ENCODE measurements at regions not wholly inside any gene's neighbourhood (a gene's known extent, or its start where the extent isn't known, plus 50 kb on each side); places are given as distances from the start of the nearest gene placed in this dataset.

DNA sequence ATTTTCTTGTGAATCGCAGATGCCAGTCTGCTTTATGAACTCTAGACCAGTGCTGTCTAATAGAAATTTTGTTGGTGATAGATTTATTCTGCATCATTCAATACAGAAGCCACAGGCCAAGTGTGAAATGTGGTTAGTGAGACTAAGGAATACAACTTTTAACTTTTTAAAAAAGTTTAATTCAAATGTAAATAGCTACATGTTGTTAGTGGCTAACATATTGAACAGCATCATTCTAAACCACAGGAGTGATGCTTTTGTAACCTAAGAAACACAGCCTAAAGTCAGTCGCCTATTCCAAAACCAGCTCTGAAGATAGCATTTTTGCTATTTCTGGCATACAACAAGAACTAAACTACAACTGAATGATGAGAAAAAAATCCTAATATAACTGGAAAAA lies 164.8 kb upstream of the CBLB start:
- ATAC-seq = no peak
- intact Hi-C loops (cut with DNase I) = no loop called here
- no peaks in the 10 kb centered on the region for H3K27me3 ChIP-seq (ENCODE audit: insufficient read depth in 3 of 3, low read length in 2 of 3)
- no peak overlapping the region for H3K27ac ChIP-seq
- TF ChIP-seq CTCF (IDR thresholded peaks at IDR 0.05) = no peak
- WGBS, 3 donors = 86% methylated on average over 2 of the region's 2 CpGs
- no peaks in the 10 kb centered on the region for H3K36me3 ChIP-seq (ENCODE audit: insufficient read depth in 1 of 2, low read depth in 1 of 2)
- DNase-seq = no peak
- H3K4me3 ChIP-seq = no peak overlapping the region
- H3K4me1 ChIP-seq = no peaks in the 10 kb centered on the region
- no peaks in the 10 kb centered on the region for H3K9me3 ChIP-seq

DNA sequence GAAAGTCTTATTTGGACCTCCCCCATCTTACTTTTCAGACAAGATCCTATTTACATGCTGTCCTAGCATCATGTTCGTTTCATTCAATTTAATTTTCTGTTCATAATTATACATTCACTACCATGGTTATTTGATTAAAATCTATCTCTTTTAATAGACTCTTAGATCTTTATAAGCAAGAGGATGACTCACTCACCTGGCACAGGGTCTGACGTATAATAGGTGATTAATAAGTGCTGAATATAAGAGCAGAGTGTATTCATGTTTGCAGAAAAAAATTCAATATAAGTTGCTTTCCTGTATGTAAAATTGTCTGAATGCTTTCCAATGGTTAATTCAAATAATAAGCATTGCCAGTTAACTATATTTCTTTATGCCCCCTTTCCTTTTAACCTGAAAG lies 165.5 kb upstream of the CBLB start:
- 86 to 93% (median 88%) methylated on average over 2 of the region's 2 CpGs for WGBS, 3 donors
- intact Hi-C loops (cut with DNase I) = no loop called here

GRCh38 chr3:106035619-106036018 lies 166.8 kb upstream of the CBLB start:
- DNase-seq (no peak), ATAC-seq (no peak)
- intact Hi-C loops (cut with DNase I) = no loop called here
- Histone ChIP-seq H3K4me1 (no peaks in the 10 kb centered on the region), H3K9me3 (no peaks in the 10 kb centered on the region), H3K4me3 (no peak overlapping the region), H3K36me3 (ENCODE audit: insufficient read depth in 1 of 2, low read depth in 1 of 2) (no peaks in the 10 kb centered on the region), H3K27ac (no peak overlapping the region), H3K27me3 (ENCODE audit: insufficient read depth in 3 of 3, low read length in 2 of 3) (no peaks in the 10 kb centered on the region)
- TF ChIP-seq CTCF (IDR thresholded peaks at IDR 0.05) = no peak
- WGBS, 3 donors = 80 to 84% (median 83%) methylated on average over 4 of the region's 4 CpGs

More for the DNA sequence above, 165.5 kb upstream of the CBLB start:
- Histone ChIP-seq H3K36me3 (ENCODE audit: insufficient read depth in 1 of 2, low read depth in 1 of 2) (no peaks in the 10 kb centered on the region), H3K4me1 (no peaks in the 10 kb centered on the region), H3K27me3 (ENCODE audit: insufficient read depth in 3 of 3, low read length in 2 of 3) (no peaks in the 10 kb centered on the region), H3K9me3 (no peaks in the 10 kb centered on the region), H3K27ac (no peak overlapping the region), H3K4me3 (no peak overlapping the region)
- DNase-seq = no peak
- no peak for TF ChIP-seq CTCF (IDR thresholded peaks at IDR 0.05)
- ATAC-seq = no peak

- WGBS, 3 donors = 18 to 37% (median 20%) methylated on average over 1 of the region's 1 CpG
- no peaks in the 10 kb centered on the region for H3K9me3 ChIP-seq
- DNase-seq (no peak), ATAC-seq (no peak)
- no peaks in the 10 kb centered on the region for H3K4me1 ChIP-seq
- intact Hi-C loops (cut with DNase I) = no loop called here
- H3K27ac ChIP-seq = no peak overlapping the region
- no peaks in the 10 kb centered on the region for H3K27me3 ChIP-seq (ENCODE audit: insufficient read depth in 3 of 3, low read length in 2 of 3)
- no peak for TF ChIP-seq CTCF (IDR thresholded peaks at IDR 0.05)
- H3K36me3 ChIP-seq (ENCODE audit: insufficient read depth in 1 of 2, low read depth in 1 of 2) = no peaks in the 10 kb centered on the region
- H3K4me3 ChIP-seq = no peak overlapping the region
Observed at GRCh38 chr3:106036696-106037095, 167.9 kb upstream of the CBLB start.

DNA sequence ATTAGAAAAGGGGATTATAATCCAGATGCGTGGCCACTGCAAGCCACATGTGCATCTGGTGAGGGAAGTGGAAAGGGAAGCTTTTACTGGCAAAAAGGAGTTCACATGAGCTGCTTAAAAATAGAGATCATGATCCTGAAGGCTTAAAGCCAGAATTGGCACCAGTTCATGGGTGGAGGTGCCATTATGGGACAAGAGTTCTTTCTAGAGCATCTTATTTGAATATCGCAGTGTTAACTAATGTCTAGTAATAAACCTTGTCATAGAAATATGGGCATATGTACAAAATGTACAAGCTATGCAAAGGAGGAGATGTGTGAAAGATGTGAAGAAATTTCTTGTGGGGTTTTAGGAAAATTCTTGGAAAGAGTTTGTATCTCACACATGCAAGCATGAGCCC lies 178.4 kb upstream of the CBLB start:
- no peak for DNase-seq

More for the DNA sequence above, 178.4 kb upstream of the CBLB start:
- TF ChIP-seq CTCF (IDR thresholded peaks at IDR 0.05) = no peak
- ATAC-seq = no peak
- Histone ChIP-seq H3K9me3 (no peaks in the 10 kb centered on the region), H3K36me3 (ENCODE audit: insufficient read depth in 1 of 2, low read depth in 1 of 2) (no peaks in the 10 kb centered on the region), H3K27ac (no peak overlapping the region), H3K4me1 (no peaks in the 10 kb centered on the region), H3K4me3 (no peak overlapping the region), H3K27me3 (ENCODE audit: insufficient read depth in 3 of 3, low read length in 2 of 3) (no peaks in the 10 kb centered on the region)
- WGBS, 3 donors = 61 to 74% (median 69%) methylated on average over 2 of the region's 2 CpGs
- intact Hi-C loops (cut with DNase I) = no loop called here
